Vagina (tissue), 2 donors: ENCODE measurements at regions not wholly inside any gene's neighbourhood (a gene's known extent, or its start where the extent isn't known, plus 50 kb on each side); places are given as distances from the start of the nearest gene placed in this dataset.
"Not testable (repeated sequence)": the region's sequence is repeated elsewhere in the genome, so short reads cannot be mapped to it uniquely, and the experiment has no call there.

Experiments used
- DNase-seq, 2 donors: peaks; one replicate each; pipeline ENCODE4 v3.0.0-alpha.2; 2017; ENCODE audit errors: extremely low spot score in 2 of 2
- H3K27ac ChIP-seq: fragments of 200-600 bp; sonication (generic); one replicate; pipeline ENCODE4 v1.5.1; 2019
- H3K27me3 ChIP-seq: fragments of 200-600 bp; sonication (generic); one replicate; pipeline ENCODE4 v1.5.1; 2019
- H3K36me3 ChIP-seq, 2 donors: fragments of 200-600 bp; sonication (generic); one replicate each; pipeline ENCODE4 v1.5.1; 2017 to 2019
- H3K4me1 ChIP-seq: fragments of 200-600 bp; sonication (generic); one replicate; pipeline ENCODE4 v1.5.1; 2019
- H3K4me3 ChIP-seq, 2 donors: fragments of 200-600 bp; sonication (generic); 1 replicate in 1 of 2; 2 replicates in 1 of 2; pipeline ENCODE4 v1.5.1; 2016 to 2019
- H3K9me3 ChIP-seq: fragments of 200-600 bp; sonication (generic); one replicate; pipeline ENCODE4 v1.5.1; 2019
- CTCF ChIP-seq, 3 experiments: fragments of 450-650 bp in 2 of 3; fragments of 200-600 bp in 1 of 3; sonication (generic) in 1 of 3; IDR thresholded peaks; one replicate each; pipeline ENCODE4 v1.5.1; 2017 to 2019; ENCODE audit warnings: antibody characterized with exemption in 3 of 3, mild to moderate bottlenecking in 2 of 3, moderate library complexity in 2 of 3
- POLR2A ChIP-seq, 2 donors: fragments of 450-650 bp; IDR thresholded peaks; one replicate each; pipeline ENCODE4 v1.6.1; 2017; ENCODE audit warnings: antibody characterized with exemption in 2 of 2, mild to moderate bottlenecking in 2 of 2, moderate library complexity in 2 of 2
- POLR2AphosphoS5 ChIP-seq, 2 donors: sonication (generic); formaldehyde crosslinking; IDR thresholded peaks; one replicate each; pipeline ENCODE4 v1.9.0; 2017; ENCODE audit warnings: antibody characterized with exemption in 2 of 2, mild to moderate bottlenecking in 2 of 2, low read depth in 1 of 2; ENCODE audit not compliant: insufficient read depth in 1 of 2
- intact Hi-C: fragments of 100-400 bp; cut with DNase I; formaldehyde crosslinking; loops from one replicate; pipeline ENCODE4 v1.15.1; 2023

GRCh38 chr21:20215959-20216358, 782.2 kb upstream of the NCAM2 start:
- Histone ChIP-seq H3K4me3 (no peak overlapping the region), H3K27ac (no peak overlapping the region), H3K4me1 (no peaks in the 10 kb centered on the region), H3K27me3 (no peaks in the 10 kb centered on the region), H3K36me3 (no peaks in the 10 kb centered on the region), H3K9me3 (no peaks in the 10 kb centered on the region)
- no peak for DNase-seq
- no peak for TF ChIP-seq POLR2A (IDR thresholded peaks at IDR 0.05)
- no peak for TF ChIP-seq POLR2AphosphoS5 (IDR thresholded peaks at IDR 0.05; ENCODE audit: insufficient read depth in 1 of 2, low read depth in 1 of 2)
- no peak for TF ChIP-seq CTCF (IDR thresholded peaks at IDR 0.05)
- intact Hi-C loops, result loop anchor here (5.0 kb wide), 1 partner anchor 214 kb away; no protein-coding TSS in a partner anchor

- intact Hi-C loops, result no loop called here
- Histone ChIP-seq H3K27me3 (no peaks in the 10 kb centered on the region), H3K4me3 (no peak overlapping the region), H3K36me3 (no peaks in the 10 kb centered on the region), H3K4me1 (no peaks in the 10 kb centered on the region), H3K27ac (no peak overlapping the region), H3K9me3 (no peaks in the 10 kb centered on the region)
- no peak for DNase-seq
- TF ChIP-seq CTCF (IDR thresholded peaks at IDR 0.05), result no peak
- no peak for TF ChIP-seq POLR2AphosphoS5 (IDR thresholded peaks at IDR 0.05; ENCODE audit: insufficient read depth in 1 of 2, low read depth in 1 of 2)
- TF ChIP-seq POLR2A (IDR thresholded peaks at IDR 0.05), result no peak
Measured at GRCh38 chr21:20220586-20220985, 777.6 kb upstream of the NCAM2 start.

GRCh38 chr21:20221981-20222380, 776.2 kb upstream of the NCAM2 start:
- intact Hi-C loops, DNase-seq, H3K27ac ChIP-seq, H3K4me3 ChIP-seq, H3K36me3 ChIP-seq, H3K9me3 ChIP-seq, H3K4me1 ChIP-seq, H3K27me3 ChIP-seq: not testable (repeated sequence)

DNA sequence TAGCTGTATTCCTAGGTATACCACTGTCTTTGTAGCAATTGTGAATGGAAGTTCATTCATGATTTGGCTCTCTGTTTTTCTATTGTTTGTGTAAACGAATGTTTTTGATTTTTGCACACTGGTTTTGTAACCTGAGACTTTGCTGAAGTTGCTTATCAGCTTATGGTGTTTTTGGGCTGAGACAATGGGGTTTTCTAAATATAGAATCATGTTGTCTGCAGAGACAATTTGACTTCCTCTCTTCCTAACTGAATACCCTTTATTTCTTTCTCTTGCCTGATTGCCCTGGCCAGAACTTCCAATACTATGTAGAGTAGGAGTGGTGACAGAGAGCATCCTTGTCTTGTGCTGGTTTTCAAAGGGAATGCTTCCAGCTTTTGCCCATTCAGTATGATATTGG, 761.6 kb upstream of the NCAM2 start:
- H3K4me3 ChIP-seq, H3K27ac ChIP-seq, DNase-seq, H3K36me3 ChIP-seq, H3K9me3 ChIP-seq, H3K27me3 ChIP-seq, intact Hi-C loops, H3K4me1 ChIP-seq: not testable (repeated sequence)

DNA sequence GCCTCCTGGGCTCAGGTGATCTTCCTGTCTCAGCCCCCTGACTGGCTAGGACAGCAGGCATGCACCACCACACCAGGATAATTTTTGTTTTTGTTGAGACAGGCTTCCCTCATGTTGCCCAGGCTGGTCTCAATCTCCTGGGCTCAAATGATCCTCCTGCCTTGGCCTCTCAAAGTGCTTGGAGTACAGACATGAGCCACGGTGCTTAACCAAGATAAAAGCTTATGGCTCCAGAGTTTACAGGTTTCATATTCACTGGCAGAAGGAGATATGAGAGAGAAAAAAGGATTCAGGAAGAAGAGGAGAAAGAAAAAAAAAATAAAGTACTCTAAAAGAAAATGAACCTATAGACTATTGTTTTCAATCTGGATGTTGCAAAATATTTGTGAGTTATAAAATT, 748.8 kb upstream of the NCAM2 start:
- no peaks in the 10 kb centered on the region for H3K9me3 ChIP-seq
- no peak overlapping the region for H3K27ac ChIP-seq
- H3K4me1 ChIP-seq, result no peaks in the 10 kb centered on the region
- TF ChIP-seq POLR2A (IDR thresholded peaks at IDR 0.05), result no peak
- TF ChIP-seq POLR2AphosphoS5 (IDR thresholded peaks at IDR 0.05; ENCODE audit: insufficient read depth in 1 of 2, low read depth in 1 of 2), result no peak
- TF ChIP-seq CTCF (IDR thresholded peaks at IDR 0.05), result no peak
- no peak for DNase-seq
- no peaks in the 10 kb centered on the region for H3K36me3 ChIP-seq
- intact Hi-C loops, result no loop called here
- H3K4me3 ChIP-seq, result no peak overlapping the region
- H3K27me3 ChIP-seq, result no peaks in the 10 kb centered on the region

- Histone ChIP-seq H3K4me3 (no peak overlapping the region), H3K27me3 (no peaks in the 10 kb centered on the region), H3K9me3 (no peaks in the 10 kb centered on the region), H3K36me3 (no peaks in the 10 kb centered on the region), H3K4me1 (no peaks in the 10 kb centered on the region), H3K27ac (no peak overlapping the region)
- TF ChIP-seq POLR2A (IDR thresholded peaks at IDR 0.05) (no peak), POLR2AphosphoS5 (IDR thresholded peaks at IDR 0.05; ENCODE audit: insufficient read depth in 1 of 2, low read depth in 1 of 2) (no peak), CTCF (IDR thresholded peaks at IDR 0.05) (no peak)
- intact Hi-C loops, result no loop called here
- no peak for DNase-seq
Measured at GRCh38 chr21:20250337-20250736, 747.9 kb upstream of the NCAM2 start.
